H9 (cell line): ENCODE measurements at regions not wholly inside any gene's neighbourhood (a gene's known extent, or its start where the extent isn't known, plus 50 kb on each side); places are given as distances from the start of the nearest gene placed in this dataset.

Source experiments
- DNase-seq: peaks from one replicate; pipeline ENCODE4 v3.0.0-alpha.2; 2017
- H2AFZ ChIP-seq: one replicate; pipeline ENCODE4 v1.6.1; 2013; ENCODE audit warnings: mild to moderate bottlenecking, low read length, control low read depth, moderate library complexity
- H2AK5ac ChIP-seq: 2 replicates; pipeline ENCODE4 v1.6.1; 2013; ENCODE audit warnings: low read length, control low read depth, mixed read lengths; ENCODE audit not compliant: insufficient read length
- H2BK120ac ChIP-seq: one replicate; pipeline ENCODE4 v1.6.1; 2013; ENCODE audit warnings: low read depth, mild to moderate bottlenecking, low read length, control low read depth, inconsistent platforms; ENCODE audit not compliant: poor library complexity, severe bottlenecking
- H2BK12ac ChIP-seq: 2 replicates; pipeline ENCODE4 v1.6.1; 2013; ENCODE audit warnings: low read length, control low read depth, mixed read lengths, low read depth; ENCODE audit not compliant: insufficient read length
- H2BK15ac ChIP-seq: 2 replicates; pipeline ENCODE4 v1.6.1; 2013; ENCODE audit warnings: low read depth, low read length, control low read depth
- H2BK20ac ChIP-seq: one replicate; pipeline ENCODE4 v1.6.1; 2013; ENCODE audit warnings: low read depth, mild to moderate bottlenecking, low read length, control low read depth, inconsistent platforms; ENCODE audit not compliant: poor library complexity, severe bottlenecking
- H2BK5ac ChIP-seq: 2 replicates; pipeline ENCODE4 v1.6.1; 2013; ENCODE audit warnings: low read length, control low read depth, mixed read lengths; ENCODE audit not compliant: insufficient read length
- H3K14ac ChIP-seq: 2 replicates; pipeline ENCODE4 v1.6.1; 2013; ENCODE audit warnings: low read length, control low read depth; ENCODE audit not compliant: insufficient read depth
- H3K18ac ChIP-seq: 2 replicates; pipeline ENCODE4 v1.6.1; 2013; ENCODE audit warnings: low read depth, mild to moderate bottlenecking, mixed read lengths, low read length, control low read depth; ENCODE audit not compliant: insufficient read length
- H3K23ac ChIP-seq: 2 replicates; pipeline ENCODE4 v1.6.1; 2013; ENCODE audit warnings: low read length, control low read depth, mixed read lengths, low read depth; ENCODE audit not compliant: insufficient read length
- H3K23me2 ChIP-seq: 2 replicates; pipeline ENCODE4 v1.6.1; 2013; ENCODE audit warnings: low read depth, mild to moderate bottlenecking, mixed read lengths, low read length, control low read depth; ENCODE audit not compliant: insufficient read length, poor library complexity, severe bottlenecking
- H3K27ac ChIP-seq: 2 replicates; pipeline ENCODE4 v1.5.1; 2013; ENCODE audit warnings: low read length, control low read depth, mixed read lengths, low read depth; ENCODE audit not compliant: insufficient read length
- H3K27me3 ChIP-seq: 2 replicates; pipeline ENCODE4 v1.6.1; 2013; ENCODE audit warnings: low read length, control low read depth, inconsistent platforms; ENCODE audit not compliant: insufficient read depth
- H3K4ac ChIP-seq: 2 replicates; pipeline ENCODE4 v1.6.1; 2013; ENCODE audit warnings: low read depth, mild to moderate bottlenecking, control low read depth, inconsistent platforms, low read length, moderate library complexity
- H3K4me1 ChIP-seq: 2 replicates; pipeline ENCODE4 v1.6.1; 2013; ENCODE audit warnings: low read length, control low read depth, inconsistent platforms; ENCODE audit not compliant: insufficient read depth
- H3K4me2 ChIP-seq: 2 replicates; pipeline ENCODE4 v1.6.1; 2013; ENCODE audit warnings: low read length, control low read depth, mixed read lengths; ENCODE audit not compliant: insufficient read length, insufficient read depth
- H3K56ac ChIP-seq: 2 replicates; pipeline ENCODE4 v1.6.1; 2013; ENCODE audit warnings: low read depth, mild to moderate bottlenecking, mixed read lengths, low read length, control low read depth; ENCODE audit not compliant: insufficient read length
- H3K79me1 ChIP-seq: 2 replicates; pipeline ENCODE4 v1.6.1; 2013; ENCODE audit warnings: low read depth, mild to moderate bottlenecking, moderate library complexity, low read length, control low read depth, inconsistent platforms; ENCODE audit not compliant: insufficient read depth, poor library complexity, severe bottlenecking
- H3K79me2 ChIP-seq: 2 replicates; pipeline ENCODE4 v1.6.1; 2013; ENCODE audit warnings: low read length, control low read depth, inconsistent platforms; ENCODE audit not compliant: insufficient read depth
- H3K9ac ChIP-seq: 2 replicates; pipeline ENCODE4 v1.6.1; 2013; ENCODE audit warnings: low read length, control low read depth, mixed read lengths; ENCODE audit not compliant: insufficient read length; ENCODE audit errors: extremely low read depth
- H3K9me3 ChIP-seq: one replicate; pipeline ENCODE4 v1.6.1; 2013; ENCODE audit warnings: low read depth, low read length, inconsistent platforms; ENCODE audit not compliant: control insufficient read depth
- H3T11ph ChIP-seq: one replicate; pipeline ENCODE4 v1.6.1; 2013; ENCODE audit warnings: mild to moderate bottlenecking, low read length, control low read depth, inconsistent platforms
- H4K20me1 ChIP-seq: one replicate; pipeline ENCODE4 v1.6.1; 2013; ENCODE audit not compliant: control insufficient read depth, insufficient read length, insufficient read depth
- H4K5ac ChIP-seq: 2 replicates; pipeline ENCODE4 v1.6.1; 2013; ENCODE audit warnings: low read depth, mild to moderate bottlenecking, mixed read lengths, low read length, control low read depth; ENCODE audit not compliant: insufficient read length
- H4K8ac ChIP-seq: replicated peaks from 2 replicates; pipeline ENCODE4 v1.6.1; 2013; ENCODE audit warnings: low read length, control low read depth, mixed read lengths, low read depth; ENCODE audit not compliant: insufficient read length
- H4K91ac ChIP-seq: 2 replicates; pipeline ENCODE4 v1.6.1; 2013; ENCODE audit warnings: low read depth, mild to moderate bottlenecking, moderate library complexity, mixed read lengths, low read length, control low read depth; ENCODE audit not compliant: insufficient read length
- H3K27ac Mint-ChIP-seq, 3 experiments: 2 replicates in 2 of 3; 3 replicates in 1 of 3; pipeline ENCODE4 v1.8.0; 2020 to 2021; ENCODE audit warnings: mixed read lengths in 3 of 3, mild to moderate bottlenecking in 1 of 3, moderate library complexity in 1 of 3
- H3K27me3 Mint-ChIP-seq: 2 replicates; pipeline ENCODE4 v1.8.0; 2021; ENCODE audit warnings: low read depth, mild to moderate bottlenecking, moderate library complexity, mixed read lengths
- H3K36me3 Mint-ChIP-seq, 3 experiments: 2 replicates in 2 of 3; 3 replicates in 1 of 3; pipeline ENCODE4 v1.8.0; 2020 to 2021; ENCODE audit warnings: low read depth in 3 of 3, mixed read lengths in 3 of 3; ENCODE audit not compliant: insufficient read depth in 1 of 3
- H3K4me1 Mint-ChIP-seq, 2 experiments: 2 replicates each; pipeline ENCODE4 v1.8.0; 2020; ENCODE audit warnings: mixed read lengths in 2 of 2
- H3K4me3 Mint-ChIP-seq, 2 experiments: 2 replicates in 1 of 2; 3 replicates in 1 of 2; pipeline ENCODE4 v1.8.0; 2020 to 2021; ENCODE audit warnings: mild to moderate bottlenecking in 2 of 2, mixed read lengths in 2 of 2, moderate library complexity in 1 of 2
- H3K9me3 Mint-ChIP-seq, 2 experiments: 2 replicates in 1 of 2; 3 replicates in 1 of 2; pipeline ENCODE4 v1.8.0; 2020; ENCODE audit warnings: mild to moderate bottlenecking in 2 of 2, mixed read lengths in 2 of 2, moderate library complexity in 1 of 2
- WGBS: extraction: QIAGEN DNeasy Blood & Tissue Kit; methylation state at CpG from one replicate; pipeline ENCODE4 v1.1.7; 2013; ENCODE audit warnings: missing lambda C conversion rate, low lambda C conversion rate, mixed read lengths; ENCODE audit not compliant: insufficient read length; ENCODE audit errors: extremely low coverage; 5-methylcytosine and 5-hydroxymethylcytosine counted together
- TF ChIP-seq, protein P1 (sequence below): fragments of 200-600 bp; sonication (generic); conservative IDR thresholded peaks from 3 replicates; pipeline ENCODE4 v1.8.0; 2021; ENCODE audit warnings: antibody characterized with exemption, mild to moderate bottlenecking

DNA sequence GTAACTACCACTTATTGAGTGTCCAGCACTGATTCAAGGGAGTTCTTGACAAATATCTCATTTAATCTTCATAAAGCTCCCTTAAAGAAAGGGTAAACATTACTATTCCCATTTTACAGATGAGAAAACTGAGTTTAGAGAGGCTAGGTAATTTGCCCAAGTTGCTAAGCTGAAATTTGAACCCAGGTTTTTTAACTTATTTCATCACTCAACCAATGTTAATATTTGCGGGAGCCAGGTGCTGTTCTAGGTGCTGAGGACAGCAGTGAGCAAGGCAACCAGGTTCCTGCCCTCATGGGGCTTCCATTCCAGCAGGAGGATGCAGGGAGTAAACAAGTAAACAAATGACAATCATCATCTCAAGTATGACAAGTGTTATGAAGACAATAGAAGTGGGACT is 104.0 kb upstream of the LHX1 start:
- no peaks in the 10 kb centered on the region for H3K4me1 ChIP-seq
- H3K23me2 ChIP-seq = no peaks in the 10 kb centered on the region
- no peaks in the 10 kb centered on the region for H3K79me2 ChIP-seq
- no peak overlapping the region for H3K4me2 ChIP-seq
- no peak overlapping the region for H3K18ac ChIP-seq
- H3K79me1 ChIP-seq = no peaks in the 10 kb centered on the region
- whole genome bisulfite sequencing = no CpG with 5 or more reads among the region's 1 CpG
- no peak overlapping the region for H3K4ac ChIP-seq
- H4K8ac ChIP-seq = no peak overlapping the region
- H3K23ac ChIP-seq = no peak overlapping the region
- H3K9me3 ChIP-seq = no peaks in the 10 kb centered on the region
- H2AFZ ChIP-seq = no peak overlapping the region
- H3K9ac ChIP-seq = no peak overlapping the region
- no peak overlapping the region for H4K5ac ChIP-seq
- Mint-ChIP-seq H3K4me1 (peaks cover 13 to 20% of the 10 kb centered on the region in 2 experiments), H3K36me3 (no peaks in the 10 kb centered on the region), H3K9me3 (no peaks in the 10 kb centered on the region), H3K4me3 (no peak overlapping the region), H3K27ac (no peak overlapping the region), H3K27me3 (peaks cover 16% of the 10 kb centered on the region)
- no peak overlapping the region for H3K27ac ChIP-seq
- no peak overlapping the region for H2BK5ac ChIP-seq
- H2BK15ac ChIP-seq = no peak overlapping the region
- no peak overlapping the region for H4K91ac ChIP-seq
- H3K56ac ChIP-seq = no peak overlapping the region
- H2BK20ac ChIP-seq = no peak overlapping the region
- no peak overlapping the region for H3T11ph ChIP-seq
- TF ChIP-seq, protein P1, sequence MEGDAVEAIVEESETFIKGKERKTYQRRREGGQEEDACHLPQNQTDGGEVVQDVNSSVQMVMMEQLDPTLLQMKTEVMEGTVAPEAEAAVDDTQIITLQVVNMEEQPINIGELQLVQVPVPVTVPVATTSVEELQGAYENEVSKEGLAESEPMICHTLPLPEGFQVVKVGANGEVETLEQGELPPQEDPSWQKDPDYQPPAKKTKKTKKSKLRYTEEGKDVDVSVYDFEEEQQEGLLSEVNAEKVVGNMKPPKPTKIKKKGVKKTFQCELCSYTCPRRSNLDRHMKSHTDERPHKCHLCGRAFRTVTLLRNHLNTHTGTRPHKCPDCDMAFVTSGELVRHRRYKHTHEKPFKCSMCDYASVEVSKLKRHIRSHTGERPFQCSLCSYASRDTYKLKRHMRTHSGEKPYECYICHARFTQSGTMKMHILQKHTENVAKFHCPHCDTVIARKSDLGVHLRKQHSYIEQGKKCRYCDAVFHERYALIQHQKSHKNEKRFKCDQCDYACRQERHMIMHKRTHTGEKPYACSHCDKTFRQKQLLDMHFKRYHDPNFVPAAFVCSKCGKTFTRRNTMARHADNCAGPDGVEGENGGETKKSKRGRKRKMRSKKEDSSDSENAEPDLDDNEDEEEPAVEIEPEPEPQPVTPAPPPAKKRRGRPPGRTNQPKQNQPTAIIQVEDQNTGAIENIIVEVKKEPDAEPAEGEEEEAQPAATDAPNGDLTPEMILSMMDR = no peak
- no peak for DNase-seq
- no peak overlapping the region for H3K14ac ChIP-seq
- H2AK5ac ChIP-seq = no peak overlapping the region
- H4K20me1 ChIP-seq = no peaks in the 10 kb centered on the region
- no peak overlapping the region for H2BK12ac ChIP-seq
- H3K27me3 ChIP-seq = no peaks in the 10 kb centered on the region
- no peak overlapping the region for H2BK120ac ChIP-seq
